Right atrium auricular region (tissue), 2 donors: ENCODE measurements at regions not wholly inside any gene's neighbourhood (a gene's known extent, or its start where the extent isn't known, plus 50 kb on each side); places are given as distances from the start of the nearest gene placed in this dataset.

Source experiments
- DNase-seq: peaks from one replicate; pipeline ENCODE4 v3.0.0-alpha.2; 2019; ENCODE audit warnings: low spot score
- H3K27ac ChIP-seq, 2 donors: fragments of 200-600 bp; sonication (generic); 1 replicate in 1 of 2; 2 replicates in 1 of 2; pipeline ENCODE4 v1.5.1; 2016 to 2019
- H3K27me3 ChIP-seq, 2 donors: fragments of 200-600 bp; sonication (generic); one replicate each; pipeline versions ENCODE4 v1.5.1 to v1.6.0; 2017 to 2019
- H3K36me3 ChIP-seq: fragments of 200-600 bp; sonication (generic); one replicate; pipeline ENCODE4 v1.5.1; 2016
- H3K4me1 ChIP-seq, 2 donors: fragments of 200-600 bp; sonication (generic); one replicate each; pipeline versions ENCODE4 v1.5.1 to v1.6.0; 2017 to 2019
- H3K4me3 ChIP-seq, 2 donors: fragments of 200-600 bp; sonication (generic); 1 replicate in 1 of 2; 2 replicates in 1 of 2; pipeline ENCODE4 v1.5.1; 2017 to 2019; ENCODE audit warnings: mild to moderate bottlenecking in 1 of 2, moderate library complexity in 1 of 2
- H3K9me3 ChIP-seq, 2 donors: fragments of 200-600 bp; sonication (generic); one replicate each; pipeline ENCODE4 v1.5.1; 2019
- CTCF ChIP-seq, 2 donors: fragments of 200-600 bp; sonication (generic); IDR thresholded peaks; one replicate each; pipeline ENCODE4 v1.5.1; 2019; ENCODE audit warnings: antibody characterized with exemption in 2 of 2

- Histone ChIP-seq H3K27me3 (no peaks in the 10 kb centered on the region), H3K36me3 (no peaks in the 10 kb centered on the region), H3K9me3 (no peaks in the 10 kb centered on the region), H3K4me3 (no peak overlapping the region), H3K4me1 (peaks cover 0 to 32% of the 10 kb centered on the region in 2 donors), H3K27ac (no peak overlapping the region)
- no peak for DNase-seq
- TF ChIP-seq CTCF (IDR thresholded peaks at IDR 0.05): no peak
These were observed 177.1 kb downstream of the ETS2 start for GRCh38 chr21:38982804-38983203.

GRCh38 chr21:38982096-38982495 is 176.4 kb downstream of the ETS2 start:
- no peaks in the 10 kb centered on the region for H3K9me3 ChIP-seq
- TF ChIP-seq CTCF (IDR thresholded peaks at IDR 0.05): no peak
- no peaks in the 10 kb centered on the region for H3K36me3 ChIP-seq
- no peaks in the 10 kb centered on the region for H3K27me3 ChIP-seq
- H3K4me3 ChIP-seq: no peak overlapping the region
- peaks cover 0 to 25% of the 10 kb centered on the region in 2 donors for H3K4me1 ChIP-seq
- no peak for DNase-seq
- H3K27ac ChIP-seq: no peak overlapping the region

GRCh38 chr21:38980416-38981313 is 174.9 kb downstream of the ETS2 start:
- no peak overlapping the region for H3K4me3 ChIP-seq
- no peaks in the 10 kb centered on the region for H3K9me3 ChIP-seq
- no peaks in the 10 kb centered on the region for H3K27me3 ChIP-seq
- no peak for DNase-seq
- TF ChIP-seq CTCF (IDR thresholded peaks at IDR 0.05): no peak
- no peaks in the 10 kb centered on the region for H3K36me3 ChIP-seq
- no peak overlapping the region for H3K27ac ChIP-seq
- peaks cover 0 to 12% of the 10 kb centered on the region in 2 donors for H3K4me1 ChIP-seq

- Histone ChIP-seq H3K27me3 (no peaks in the 10 kb centered on the region), H3K27ac (no peak overlapping the region), H3K36me3 (no peaks in the 10 kb centered on the region), H3K9me3 (no peaks in the 10 kb centered on the region), H3K4me1 (peaks cover 0 to under 1% of the 10 kb centered on the region in 2 donors), H3K4me3 (no peak overlapping the region)
- DNase-seq: no peak
- TF ChIP-seq CTCF (IDR thresholded peaks at IDR 0.05): no peak
These were observed 173.8 kb downstream of the ETS2 start for GRCh38 chr21:38979271-38980121.

GRCh38 chr21:38976900-38977299 is 171.2 kb downstream of the ETS2 start:
- DNase-seq: no peak
- no peak for TF ChIP-seq CTCF (IDR thresholded peaks at IDR 0.05)
- H3K9me3 ChIP-seq: no peaks in the 10 kb centered on the region
- H3K4me3 ChIP-seq: no peak overlapping the region
- no peak overlapping the region for H3K27ac ChIP-seq
- H3K4me1 ChIP-seq: no peaks in the 10 kb centered on the region
- H3K36me3 ChIP-seq: no peaks in the 10 kb centered on the region
- no peaks in the 10 kb centered on the region for H3K27me3 ChIP-seq
